ENCODE measurements at regions not wholly inside any gene's neighbourhood (a gene's known extent, or its start where the extent isn't known, plus 50 kb on each side); places are given as distances from the start of the nearest gene placed in this dataset.
A peak's percentile ranks its signal among the peaks of the same experiment; 100 is the strongest.

GRCh38 chr1:220982686-220983085 is 103.4 kb downstream of the HLX start:
- Mint-ChIP-seq H3K9me3 (ENCODE audit: unreplicated experiment) (no peaks in the 10 kb centered on the region), H3K4me3 (ENCODE audit: unreplicated experiment) (no peak overlapping the region), H3K27ac (ENCODE audit: unreplicated experiment) (peak overlapping the region; percentile 22), H3K27me3 (ENCODE audit: unreplicated experiment) (no peaks in the 10 kb centered on the region), H3K4me1 (ENCODE audit: unreplicated experiment) (no peaks in the 10 kb centered on the region), H3K36me3 (ENCODE audit: low read depth, unreplicated experiment) (no peaks in the 10 kb centered on the region)
- DNase-seq (ENCODE audit: low spot score) = no peak
- no peak for TF ChIP-seq CTCF (IDR thresholded peaks at IDR 0.05; ENCODE audit: unreplicated experiment)

- no peaks in the 10 kb centered on the region for H3K9me3 Mint-ChIP-seq (ENCODE audit: unreplicated experiment)
- H3K36me3 Mint-ChIP-seq (ENCODE audit: low read depth, unreplicated experiment) = no peaks in the 10 kb centered on the region
- H3K4me3 Mint-ChIP-seq (ENCODE audit: unreplicated experiment) = no peak overlapping the region
- no peak for DNase-seq (ENCODE audit: low spot score)
- no peak overlapping the region for H3K27ac Mint-ChIP-seq (ENCODE audit: unreplicated experiment)
- H3K4me1 Mint-ChIP-seq (ENCODE audit: unreplicated experiment) = no peaks in the 10 kb centered on the region
- no peaks in the 10 kb centered on the region for H3K27me3 Mint-ChIP-seq (ENCODE audit: unreplicated experiment)
- TF ChIP-seq CTCF (IDR thresholded peaks at IDR 0.05; ENCODE audit: unreplicated experiment) = no peak
Measured at GRCh38 chr1:220983877-220984635, 104.8 kb downstream of the HLX start.

DNA sequence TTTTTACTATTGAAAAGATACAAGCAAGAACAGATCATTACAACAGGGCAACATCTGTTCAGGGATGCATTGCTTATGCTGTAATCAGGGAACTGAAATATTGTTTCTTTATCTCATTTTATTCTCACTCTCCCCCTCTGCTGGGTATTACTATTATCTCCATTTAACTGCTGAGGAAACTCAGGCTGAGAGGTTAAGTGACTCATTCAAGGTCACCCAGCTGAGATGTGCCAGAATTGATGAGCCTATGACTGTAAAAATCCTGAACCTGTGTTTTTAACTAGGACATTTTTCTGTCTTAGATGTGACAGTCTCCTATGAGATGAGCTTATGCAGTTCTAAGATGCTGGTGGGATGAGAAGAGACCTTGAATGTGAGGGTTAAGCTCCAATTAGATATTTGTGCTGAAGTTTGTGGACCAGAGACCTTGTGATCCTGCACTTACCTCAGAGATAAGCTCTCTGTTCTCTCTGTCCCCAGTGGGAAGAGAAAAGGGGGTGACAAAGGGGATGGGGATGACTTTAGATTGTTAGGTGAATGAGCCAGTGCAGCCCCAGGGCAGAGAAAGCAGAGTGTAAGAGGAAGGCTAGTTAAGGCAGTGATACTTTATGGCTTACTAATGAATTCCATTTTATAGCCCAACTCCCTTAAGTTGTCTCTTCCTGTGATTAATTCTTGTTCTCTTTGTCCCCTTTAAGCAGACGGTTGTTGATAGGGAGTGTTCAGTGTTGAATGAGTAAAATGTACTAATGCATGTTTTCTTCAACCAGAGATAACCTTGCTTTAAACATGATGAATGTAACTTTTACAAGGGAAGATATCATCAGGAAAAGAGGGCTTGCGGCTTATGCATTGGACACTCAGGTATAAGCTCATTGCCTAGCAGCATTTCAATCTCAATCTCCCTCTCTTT is 111.4 kb downstream of the HLX start:
- no peaks in the 10 kb centered on the region for H3K36me3 Mint-ChIP-seq (ENCODE audit: low read depth, unreplicated experiment)
- no peak for TF ChIP-seq CTCF (IDR thresholded peaks at IDR 0.05; ENCODE audit: unreplicated experiment)
- DNase-seq (ENCODE audit: low spot score) = no peak
- H3K27me3 Mint-ChIP-seq (ENCODE audit: unreplicated experiment) = no peaks in the 10 kb centered on the region
- H3K9me3 Mint-ChIP-seq (ENCODE audit: unreplicated experiment) = no peaks in the 10 kb centered on the region
- H3K4me1 Mint-ChIP-seq (ENCODE audit: unreplicated experiment) = no peaks in the 10 kb centered on the region
- H3K27ac Mint-ChIP-seq (ENCODE audit: unreplicated experiment) = no peak overlapping the region
- H3K4me3 Mint-ChIP-seq (ENCODE audit: unreplicated experiment) = no peak overlapping the region

- TF ChIP-seq CTCF (IDR thresholded peaks at IDR 0.05; ENCODE audit: unreplicated experiment) = no peak
- Mint-ChIP-seq H3K4me1 (ENCODE audit: unreplicated experiment) (no peaks in the 10 kb centered on the region), H3K27ac (ENCODE audit: unreplicated experiment) (no peak overlapping the region), H3K4me3 (ENCODE audit: unreplicated experiment) (no peak overlapping the region), H3K36me3 (ENCODE audit: low read depth, unreplicated experiment) (no peaks in the 10 kb centered on the region), H3K9me3 (ENCODE audit: unreplicated experiment) (no peaks in the 10 kb centered on the region), H3K27me3 (ENCODE audit: unreplicated experiment) (no peaks in the 10 kb centered on the region)
- DNase-seq (ENCODE audit: low spot score) = no peak
Measured at GRCh38 chr1:220991506-220991905, 112.3 kb downstream of the HLX start.

All from endothelial cell (in vitro differentiated cells).